WERI-Rb-1 (cell line): ENCODE measurements at regions not wholly inside any gene's neighbourhood (a gene's known extent, or its start where the extent isn't known, plus 50 kb on each side); places are given as distances from the start of the nearest gene placed in this dataset.
"Not testable (repeated sequence)": the region's sequence is repeated elsewhere in the genome, so short reads cannot be mapped to it uniquely, and the experiment has no call there.

Experiments
- DNase-seq: peaks from one replicate; pipeline ENCODE4 v3.0.0-alpha.2; 2020
- H3K27ac ChIP-seq: fragments of 250-450 bp; sonication (Bioruptor Pico); 2 replicates; pipeline ENCODE4 v1.5.1; 2020; ENCODE audit warnings: mild to moderate bottlenecking, moderate library complexity
- H3K27me3 ChIP-seq: fragments of 250-450 bp; sonication (Bioruptor Pico); 2 replicates; pipeline ENCODE4 v1.5.1; 2021; ENCODE audit warnings: mild to moderate bottlenecking, low read depth, moderate library complexity; ENCODE audit not compliant: insufficient read depth, severe bottlenecking
- H3K36me3 ChIP-seq: fragments of 250-450 bp; sonication (Bioruptor Pico); 2 replicates; pipeline ENCODE4 v1.5.1; 2020; ENCODE audit warnings: mild to moderate bottlenecking, moderate library complexity
- H3K4me3 ChIP-seq: 2 replicates; pipeline ENCODE4 v1.5.1; 2011; ENCODE audit warnings: low read depth, mild to moderate bottlenecking, control low read depth, low read length
- H3K9me3 ChIP-seq: fragments of 250-450 bp; sonication (Bioruptor Pico); 2 replicates; pipeline ENCODE4 v1.5.1; 2021; ENCODE audit warnings: mild to moderate bottlenecking, moderate library complexity; ENCODE audit not compliant: severe bottlenecking
- CTCF ChIP-seq: IDR thresholded peaks from 2 replicates; pipeline ENCODE4 v1.5.1; 2011; ENCODE audit warnings: low read depth, mild to moderate bottlenecking, control low read depth, inconsistent platforms, low read length

- Histone ChIP-seq H3K9me3 (no peaks in the 10 kb centered on the region), H3K27ac (no peak overlapping the region), H3K36me3 (no peaks in the 10 kb centered on the region), H3K27me3 (no peaks in the 10 kb centered on the region), H3K4me3 (no peak overlapping the region)
- TF ChIP-seq CTCF: no peak
- no peak for DNase-seq
Observed at GRCh38 chr13:48819376-48819775, 156.3 kb upstream of the FNDC3A start.

GRCh38 chr13:48819899-48820298, 155.8 kb upstream of the FNDC3A start:
- Histone ChIP-seq H3K4me3 (no peak overlapping the region), H3K9me3 (no peaks in the 10 kb centered on the region), H3K36me3 (no peaks in the 10 kb centered on the region), H3K27me3 (no peaks in the 10 kb centered on the region), H3K27ac (no peak overlapping the region)
- DNase-seq: no peak
- no peak for TF ChIP-seq CTCF

GRCh38 chr13:48823526-48823925, 152.2 kb upstream of the FNDC3A start:
- not testable (repeated sequence) for H3K4me3 ChIP-seq, DNase-seq, H3K27ac ChIP-seq, H3K36me3 ChIP-seq, H3K27me3 ChIP-seq, H3K9me3 ChIP-seq

GRCh38 chr13:48826039-48826438, 149.7 kb upstream of the FNDC3A start:
- DNase-seq: no peak
- no peaks in the 10 kb centered on the region for H3K36me3 ChIP-seq
- no peak for TF ChIP-seq CTCF
- H3K9me3 ChIP-seq: no peaks in the 10 kb centered on the region
- no peak overlapping the region for H3K4me3 ChIP-seq
- no peaks in the 10 kb centered on the region for H3K27me3 ChIP-seq
- H3K27ac ChIP-seq: no peak overlapping the region

- H3K27me3 ChIP-seq, H3K4me3 ChIP-seq, DNase-seq, H3K36me3 ChIP-seq, H3K9me3 ChIP-seq, H3K27ac ChIP-seq: not testable (repeated sequence)
Observed at GRCh38 chr13:48826922-48827454, 148.7 kb upstream of the FNDC3A start.

- no peak for DNase-seq
- TF ChIP-seq CTCF: no peak
- Histone ChIP-seq H3K9me3 (no peaks in the 10 kb centered on the region), H3K27me3 (no peaks in the 10 kb centered on the region), H3K27ac (no peak overlapping the region), H3K4me3 (no peak overlapping the region), H3K36me3 (no peaks in the 10 kb centered on the region)
Observed at GRCh38 chr13:48827709-48828108, 148.0 kb upstream of the FNDC3A start.

GRCh38 chr13:48828962-48829411, 146.7 kb upstream of the FNDC3A start:
- no peaks in the 10 kb centered on the region for H3K9me3 ChIP-seq
- no peak overlapping the region for H3K4me3 ChIP-seq
- TF ChIP-seq CTCF: no peak
- H3K36me3 ChIP-seq: no peaks in the 10 kb centered on the region
- DNase-seq: no peak
- H3K27ac ChIP-seq: no peak overlapping the region
- H3K27me3 ChIP-seq: no peaks in the 10 kb centered on the region
